Cardiac fibroblast (primary cell): ENCODE measurements at regions not wholly inside any gene's neighbourhood (a gene's known extent, or its start where the extent isn't known, plus 50 kb on each side); places are given as distances from the start of the nearest gene placed in this dataset.
A peak's percentile ranks its signal among the peaks of the same experiment; 100 is the strongest.
"Not testable (repeated sequence)": the region's sequence is repeated elsewhere in the genome, so short reads cannot be mapped to it uniquely, and the experiment has no call there.

ENCODE experiments used
- DNase-seq, 2 donors: peaks; one replicate each; pipeline versions ENCODE4 v3.0.0 to v3.0.0-alpha.2; 2010; ENCODE audit warnings: low read depth in 2 of 2
- H3K4me3 ChIP-seq, 2 donors: replicated peaks in 1 of 2; 1 replicate in 1 of 2; 2 replicates in 1 of 2; pipeline ENCODE4 v1.5.1; 2011; ENCODE audit warnings: low read depth in 2 of 2, low read length in 2 of 2, mild to moderate bottlenecking in 2 of 2, moderate library complexity in 1 of 2
- CTCF ChIP-seq: IDR thresholded peaks from one replicate; pipeline ENCODE4 v1.5.1; 2011; ENCODE audit warnings: low read depth, mild to moderate bottlenecking, low read length, inconsistent platforms

- H3K4me3 ChIP-seq, result no peak overlapping the region
- DNase-seq, result no peak
- no peak for TF ChIP-seq CTCF
Measured at GRCh38 chr2:225814554-225814953, 415.0 kb downstream of the NYAP2 start.

- DNase-seq, result peak in 1 of 2 donors; percentile 9
- no peak overlapping the region for H3K4me3 ChIP-seq
- no peak for TF ChIP-seq CTCF
Measured at GRCh38 chr2:225806105-225806504, 406.6 kb downstream of the NYAP2 start.

GRCh38 chr2:225802076-225802475 is 402.6 kb downstream of the NYAP2 start:
- H3K4me3 ChIP-seq, DNase-seq: not testable (repeated sequence)

- no peak for TF ChIP-seq CTCF
- peak; percentile 9 to 38 for DNase-seq
Measured at GRCh38 chr2:225797394-225797793, 397.9 kb downstream of the NYAP2 start.

GRCh38 chr2:225794652-225795400 is 395.3 kb downstream of the NYAP2 start:
- H3K4me3 ChIP-seq, result no peak overlapping the region
- TF ChIP-seq CTCF, result no peak
- DNase-seq, result no peak

More at GRCh38 chr2:225797394-225797793, 397.9 kb downstream of the NYAP2 start:
- no peak overlapping the region for H3K4me3 ChIP-seq

- no peak overlapping the region for H3K4me3 ChIP-seq
- no peak for TF ChIP-seq CTCF
- no peak for DNase-seq
Measured at GRCh38 chr2:225793736-225794550, 394.4 kb downstream of the NYAP2 start.

GRCh38 chr2:225788571-225789094 is 389.1 kb downstream of the NYAP2 start:
- no peak for TF ChIP-seq CTCF
- peak in 1 of 2 donors; percentile 55 for DNase-seq
- no peak overlapping the region for H3K4me3 ChIP-seq
